ENCODE measurements at regions not wholly inside any gene's neighbourhood (a gene's known extent, or its start where the extent isn't known, plus 50 kb on each side); places are given as distances from the start of the nearest gene placed in this dataset.

DNA sequence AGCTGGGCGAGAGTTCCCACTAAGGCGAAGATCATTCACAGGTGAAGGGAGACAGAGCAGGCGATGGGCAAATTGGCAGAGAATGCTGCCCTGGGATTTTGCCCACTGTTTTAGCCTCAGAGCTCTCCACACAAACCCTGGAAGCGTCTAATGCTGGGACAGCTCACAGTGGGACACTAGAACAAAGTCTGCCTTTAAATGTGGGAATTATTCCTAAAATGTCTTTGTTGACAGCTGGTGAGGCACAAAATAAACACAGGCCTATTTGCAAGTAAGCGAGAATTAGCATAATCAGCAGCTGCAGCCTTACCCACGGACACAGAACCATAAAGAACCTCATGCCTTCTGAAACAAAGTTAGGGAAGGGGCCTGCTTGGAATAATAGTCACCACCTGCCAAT is 824.5 kb downstream of the AACS start:
- no peak for DNase-seq (ENCODE audit: low read depth)

DNA sequence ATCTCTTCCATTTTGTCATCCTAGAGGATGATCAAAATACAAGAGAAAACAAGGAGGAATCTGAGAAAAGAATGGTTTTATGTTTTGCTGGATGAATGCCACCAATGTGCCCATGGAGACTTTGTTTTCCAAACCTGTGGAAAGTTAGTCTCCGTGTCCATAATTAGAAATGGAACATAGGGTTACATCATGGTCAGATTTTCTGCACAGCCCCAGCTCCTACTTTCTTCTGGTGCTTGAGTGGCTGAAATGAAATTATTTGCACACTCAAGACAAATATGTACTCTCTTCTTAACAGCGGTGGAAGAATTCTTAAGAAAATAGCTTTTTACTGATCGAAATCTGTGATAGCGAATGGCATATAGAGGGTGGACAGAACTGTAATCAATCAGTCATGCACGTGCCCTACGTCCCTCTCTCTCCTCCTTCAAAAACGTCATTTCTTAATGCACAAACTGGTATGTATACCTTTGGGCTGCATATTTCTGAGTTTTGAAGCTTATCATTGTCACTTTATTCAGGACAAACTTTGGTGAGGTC is 825.2 kb downstream of the AACS start:
- no peak for DNase-seq (ENCODE audit: low read depth)

DNA sequence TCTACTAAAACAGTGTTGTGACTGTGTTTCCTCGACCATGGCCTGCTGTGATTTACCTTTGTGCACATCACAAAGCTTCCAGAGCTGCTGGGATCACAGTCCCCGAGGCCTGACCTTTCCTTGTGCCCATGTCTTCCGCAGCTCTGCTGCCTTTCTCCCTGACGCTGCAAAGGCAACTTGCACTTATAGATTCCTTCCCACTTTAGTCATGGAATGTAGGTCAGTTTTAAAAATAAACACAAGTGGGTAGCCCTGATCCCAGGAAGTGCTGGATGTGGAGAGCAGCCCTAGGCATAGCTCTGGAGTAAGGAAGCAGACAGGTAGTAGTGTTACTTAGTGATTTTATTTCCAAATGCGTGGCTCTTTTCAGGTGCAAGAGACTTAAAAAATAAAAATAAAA is 825.7 kb downstream of the AACS start:
- DNase-seq (ENCODE audit: low read depth), result peak; percentile 26

DNA sequence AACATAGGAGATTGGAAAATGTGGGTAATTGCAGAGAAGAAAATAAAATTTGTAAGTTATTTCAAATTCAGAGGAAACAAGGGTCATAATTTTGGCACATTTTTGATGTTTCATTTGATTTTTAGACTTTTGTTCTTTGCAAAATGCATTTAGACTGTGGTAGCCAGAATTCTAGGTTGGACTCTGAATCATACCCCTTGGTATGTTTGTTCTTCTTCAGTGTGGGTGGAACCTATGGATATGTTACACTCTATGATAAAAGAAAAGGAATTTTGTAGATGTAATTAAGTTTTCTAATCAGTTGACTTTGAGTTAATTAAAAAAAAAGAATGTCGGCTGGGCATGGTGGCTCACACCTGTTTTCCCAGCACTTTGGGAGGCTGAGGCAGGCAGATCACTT is 827.0 kb downstream of the AACS start:
- DNase-seq (ENCODE audit: low read depth), result peak; percentile 5

DNA sequence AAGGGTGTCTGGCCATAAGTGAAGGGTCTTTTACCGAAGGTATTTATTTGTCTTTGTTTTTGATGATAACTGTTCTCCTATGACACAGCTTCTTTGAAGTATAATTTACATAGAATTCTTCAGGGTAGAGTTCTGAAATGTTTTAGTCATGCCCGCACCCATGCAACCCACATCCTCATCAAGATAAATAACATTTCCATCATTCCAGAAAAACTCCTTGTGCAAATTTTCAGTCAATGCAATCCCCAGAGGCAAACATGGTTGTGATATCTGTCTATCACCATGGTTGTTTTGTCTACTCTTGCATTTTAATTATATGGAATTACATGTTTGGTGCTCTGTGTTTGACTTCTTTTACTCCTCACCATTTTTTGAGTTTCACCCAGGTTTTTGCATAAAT is 837.8 kb downstream of the AACS start:
- no peak for DNase-seq (ENCODE audit: low read depth)

DNA sequence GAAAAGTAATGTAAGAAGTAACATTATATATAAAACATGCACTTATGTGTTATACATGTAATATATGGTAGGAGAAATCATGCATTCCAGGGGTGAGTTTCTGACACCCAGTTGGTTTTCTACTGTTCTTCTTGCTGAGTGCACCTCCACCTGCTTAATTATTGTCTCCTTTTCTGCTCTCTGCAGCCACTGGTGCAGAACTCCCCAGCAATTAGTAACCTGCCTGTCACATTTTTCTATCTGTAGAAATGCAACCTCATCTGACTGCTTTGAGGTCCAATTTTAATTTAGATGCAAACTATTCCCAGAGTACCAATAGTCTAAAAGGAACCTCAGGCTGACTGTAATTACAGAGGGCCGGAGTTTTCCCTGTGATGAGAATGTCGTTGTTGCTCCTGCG is 842.1 kb downstream of the AACS start:
- no peak for DNase-seq (ENCODE audit: low read depth)

DNA sequence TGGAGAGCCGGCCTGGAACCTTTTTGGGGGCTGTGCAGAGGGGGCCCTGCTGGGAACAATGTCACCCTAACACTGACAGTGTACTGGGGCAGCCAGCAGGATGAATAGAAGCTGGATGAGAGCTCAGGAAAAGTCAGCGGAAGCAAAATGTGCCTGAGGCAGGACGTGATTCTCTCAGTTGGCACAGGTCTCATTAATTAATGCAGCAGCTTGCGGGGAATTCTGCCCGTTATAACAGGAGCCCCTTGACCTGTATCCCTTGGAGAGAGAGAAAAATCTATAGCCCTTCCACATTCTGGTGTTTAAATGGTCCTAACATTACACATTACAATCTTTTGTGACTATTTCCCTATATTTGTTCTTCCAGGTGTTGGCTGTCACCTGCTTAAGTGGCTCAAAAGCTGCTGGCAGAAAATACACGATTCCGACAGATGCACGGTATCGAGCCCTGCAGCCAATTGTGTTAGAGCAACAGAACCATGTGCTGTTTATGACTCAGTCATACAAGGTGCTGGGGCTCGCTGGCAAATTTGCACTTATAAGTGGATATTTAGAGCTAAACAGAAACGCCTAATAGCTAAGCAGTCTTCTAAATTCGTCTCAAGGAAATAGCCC is 854.7 kb downstream of the AACS start:
- DNase-seq (ENCODE audit: low read depth), result no peak

DNA sequence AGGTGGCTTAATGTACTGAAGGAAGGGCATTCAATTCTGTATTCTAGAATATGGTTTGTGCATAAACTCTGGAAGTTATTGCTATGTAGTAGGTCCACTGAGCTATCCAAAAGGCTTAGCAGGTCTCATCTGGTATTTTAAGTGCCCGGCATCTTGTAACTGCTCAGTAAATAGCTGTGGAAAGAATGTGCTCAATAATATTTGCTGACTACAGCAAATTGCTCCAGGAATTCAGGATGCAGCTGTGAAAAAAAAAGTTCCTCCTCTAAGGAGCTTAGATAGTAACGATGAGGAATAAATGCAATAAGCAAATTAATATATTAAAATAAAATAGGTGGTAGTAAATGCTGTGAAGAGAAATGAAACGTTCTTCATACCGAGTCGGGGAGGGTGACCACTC is 857.1 kb downstream of the AACS start:
- no peak for DNase-seq (ENCODE audit: low read depth)

DNA sequence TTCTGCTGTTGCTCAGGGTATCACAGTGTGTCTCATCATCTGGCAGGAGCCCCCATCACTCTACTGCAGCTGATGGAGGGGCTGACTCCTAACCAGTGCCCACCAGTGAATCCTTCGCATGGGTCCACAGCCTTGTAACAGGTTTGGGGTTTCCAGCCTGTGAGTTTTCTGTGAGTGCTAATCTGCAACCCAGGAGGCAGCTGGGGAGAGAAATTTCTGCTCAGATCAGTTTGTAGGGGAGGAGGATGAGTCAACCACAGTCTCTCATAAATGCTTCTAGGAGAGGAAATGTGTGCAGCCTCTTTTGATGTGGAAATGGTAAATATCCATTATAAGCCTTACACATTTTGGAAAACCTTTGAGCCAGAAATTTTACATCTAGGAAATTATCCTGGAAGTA is 871.3 kb downstream of the AACS start:
- DNase-seq (ENCODE audit: low read depth), result no peak

DNA sequence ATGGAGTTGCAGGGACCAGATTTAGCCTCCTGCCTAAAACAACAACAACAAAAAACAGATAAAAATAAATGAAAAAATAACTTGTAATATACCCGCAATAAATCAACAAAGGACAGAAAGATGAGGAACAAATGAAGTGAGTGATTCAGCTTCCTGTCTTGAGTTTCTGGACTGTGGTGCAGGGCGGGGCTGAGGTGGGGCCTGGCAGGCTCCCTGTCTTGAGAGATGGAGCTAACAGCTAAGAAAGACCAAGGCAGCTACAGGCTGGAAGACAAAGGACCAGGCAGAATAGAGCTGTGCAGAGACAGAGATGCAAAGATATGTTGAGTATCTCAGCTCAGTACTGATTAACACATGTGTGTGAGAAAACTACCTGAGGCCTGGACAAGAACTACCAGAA is 879.2 kb downstream of the AACS start:
- DNase-seq (ENCODE audit: low read depth), result no peak

DNA sequence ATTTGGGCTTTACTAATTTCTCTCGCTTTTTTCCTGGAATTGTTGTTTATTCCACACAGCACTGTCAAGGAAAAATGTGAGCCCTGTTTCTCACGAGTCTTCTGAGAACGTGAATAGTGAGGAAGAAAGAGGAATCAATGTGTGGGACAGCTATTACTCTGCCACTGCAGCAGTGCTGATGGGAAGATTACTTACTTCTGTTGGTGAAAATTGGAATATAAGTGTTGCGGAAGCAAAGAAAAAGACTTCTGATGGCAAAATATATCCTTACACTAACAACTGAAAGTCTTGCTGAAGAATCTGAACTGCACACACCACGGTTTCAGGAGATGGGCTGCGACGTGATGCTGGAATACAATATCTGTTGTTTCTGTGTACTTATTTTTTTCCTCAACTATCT is 884.2 kb downstream of the AACS start:
- no peak for DNase-seq (ENCODE audit: low read depth)

DNA sequence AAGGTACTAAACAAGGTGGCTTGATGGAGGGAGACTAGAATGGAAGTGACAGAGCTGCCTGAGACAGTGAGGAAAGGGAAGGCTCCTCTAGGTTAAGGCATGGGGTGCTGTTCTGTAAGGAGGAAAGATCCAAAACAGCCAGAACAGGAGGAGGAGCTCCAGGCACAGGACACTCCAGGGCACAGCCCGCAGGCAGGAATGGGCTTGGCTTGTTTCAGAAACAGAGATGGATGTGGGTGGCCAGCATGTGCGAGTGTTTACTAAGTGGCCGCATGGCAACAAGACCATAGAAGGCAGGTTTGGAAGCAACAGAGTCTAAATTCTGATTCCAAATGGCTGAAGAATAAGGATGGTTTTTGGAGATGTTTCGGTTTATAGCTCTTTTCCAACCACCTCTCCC is 889.1 kb downstream of the AACS start:
- DNase-seq (ENCODE audit: low read depth), result no peak

DNA sequence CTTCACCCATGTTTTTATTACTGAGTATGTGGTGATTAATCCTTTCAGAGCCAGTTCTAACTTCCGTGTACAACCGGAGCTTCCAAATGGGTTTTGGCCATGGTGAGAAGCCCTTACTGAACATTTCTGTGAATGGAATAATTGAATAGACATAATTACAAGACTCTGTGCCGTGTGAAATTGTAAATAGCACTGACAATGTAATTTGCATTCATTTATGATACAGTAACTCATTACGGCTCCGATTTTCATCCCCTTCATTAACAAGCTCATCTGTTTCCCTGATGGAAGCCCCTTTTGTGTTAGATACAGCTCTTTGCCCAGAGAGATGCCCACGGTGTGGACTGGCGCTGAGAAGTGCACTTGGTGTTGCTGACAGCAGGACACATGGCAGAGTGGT is 891.0 kb downstream of the AACS start:
- no peak for DNase-seq (ENCODE audit: low read depth)

DNA sequence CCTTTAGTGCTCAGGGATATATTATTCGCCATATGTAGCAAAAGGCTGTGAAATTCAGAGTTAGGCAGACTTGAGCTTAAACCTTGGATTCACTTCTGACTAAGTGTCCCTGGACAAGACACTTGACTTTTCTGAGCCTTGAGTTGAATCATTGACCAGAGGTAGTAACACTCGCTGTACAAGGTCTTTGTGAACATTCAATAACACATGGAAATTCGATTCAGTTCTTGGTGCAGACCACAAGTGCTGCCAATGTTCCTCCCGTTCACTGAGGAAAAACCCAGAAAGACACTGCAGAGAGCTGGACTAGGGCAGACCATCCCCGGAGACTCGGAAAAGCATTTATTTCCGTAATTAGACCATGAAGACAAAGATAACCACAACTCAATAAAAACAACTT is 901.4 kb downstream of the AACS start:
- DNase-seq (ENCODE audit: low read depth), result no peak

DNA sequence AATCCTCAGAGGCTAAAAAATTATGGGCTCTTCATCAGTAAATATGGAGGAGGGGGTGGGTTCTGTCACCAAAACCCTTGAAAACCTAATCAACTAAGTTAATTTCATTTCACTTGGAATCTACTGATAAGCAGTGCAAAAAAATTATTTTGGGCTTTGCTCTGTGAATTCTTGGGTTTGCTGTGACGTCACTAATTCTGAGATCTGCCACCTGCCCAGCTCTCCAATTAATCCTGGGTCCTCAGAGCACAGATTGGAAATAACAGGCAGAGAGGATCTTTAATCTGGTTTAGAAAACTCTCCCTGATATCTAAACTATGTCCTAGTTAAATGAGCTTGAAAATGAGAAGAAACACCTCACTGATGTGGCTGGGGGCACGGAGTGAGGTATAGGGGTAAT is 903.2 kb downstream of the AACS start:
- no peak for DNase-seq (ENCODE audit: low read depth)

DNA sequence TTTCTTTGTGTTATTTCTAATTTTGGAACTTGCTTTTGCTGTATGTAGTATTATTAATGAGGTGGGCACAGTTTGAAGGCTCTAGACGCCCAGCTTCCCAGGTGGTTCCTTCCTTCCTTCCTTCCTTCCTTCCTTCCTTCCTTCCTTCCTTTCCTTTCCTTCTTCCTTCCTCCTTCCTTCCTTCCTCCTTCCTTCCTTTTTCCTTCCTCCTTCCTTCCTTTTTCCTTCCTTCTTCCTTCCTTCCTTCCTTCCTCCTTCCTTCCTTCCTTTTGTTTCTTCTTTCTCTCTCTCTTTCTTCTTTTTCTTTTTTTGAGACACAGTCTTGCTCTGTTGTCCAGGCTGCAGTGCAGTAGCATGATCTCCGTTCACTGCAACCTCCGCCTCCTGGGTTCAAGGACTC is 906.7 kb downstream of the AACS start:
- DNase-seq (ENCODE audit: low read depth), result no peak

DNA sequence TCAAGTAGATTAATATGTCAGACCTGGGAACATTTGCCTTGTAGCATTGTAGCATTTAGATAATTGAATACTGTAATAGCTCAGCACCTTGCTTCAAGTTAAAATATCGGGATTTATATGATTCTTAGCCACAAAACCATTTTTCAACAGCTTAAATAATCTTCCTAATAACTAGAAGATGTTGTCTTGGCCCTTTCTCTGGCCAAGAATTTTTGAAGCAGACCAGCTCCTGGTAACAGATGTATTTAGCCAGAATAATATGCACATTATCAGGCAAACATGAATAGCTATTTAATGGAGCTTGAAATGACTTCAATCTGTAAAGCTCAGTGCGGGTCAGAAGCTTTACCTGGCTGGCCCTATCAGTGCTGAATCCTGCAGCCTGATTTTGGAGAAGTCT is 913.1 kb downstream of the AACS start:
- DNase-seq (ENCODE audit: low read depth), result no peak

DNA sequence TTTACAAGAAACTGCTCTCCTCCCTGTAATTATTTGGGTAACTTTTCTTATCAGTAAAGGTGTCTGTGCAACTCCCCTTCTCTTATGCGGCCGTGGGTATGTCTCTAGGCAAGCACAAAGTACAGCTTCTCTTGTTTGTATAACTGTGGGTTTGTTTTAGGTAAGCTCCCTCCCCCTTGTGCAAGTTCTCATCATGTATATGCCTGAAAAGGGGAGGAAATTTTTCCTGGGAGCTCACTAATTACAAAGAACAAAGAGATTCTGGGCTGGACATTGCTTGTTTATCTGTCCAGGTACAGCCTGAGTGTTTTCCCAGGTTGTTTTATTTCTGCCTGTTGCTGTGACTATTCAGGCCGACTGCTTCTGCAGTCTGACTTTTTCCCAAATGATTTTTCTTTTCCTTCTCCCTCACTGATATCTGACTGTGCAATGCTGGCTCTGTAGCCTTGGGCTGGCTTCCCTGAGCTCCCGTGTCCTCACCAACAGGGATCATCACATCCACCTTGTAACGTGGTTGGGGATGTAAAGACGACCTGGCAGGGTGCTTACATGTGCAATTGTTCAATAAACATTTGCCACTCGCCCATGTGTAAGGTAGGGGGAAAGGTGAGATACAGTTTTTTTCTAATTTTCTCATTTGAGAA is 916.5 kb downstream of the AACS start:
- DNase-seq (ENCODE audit: low read depth), result no peak

DNA sequence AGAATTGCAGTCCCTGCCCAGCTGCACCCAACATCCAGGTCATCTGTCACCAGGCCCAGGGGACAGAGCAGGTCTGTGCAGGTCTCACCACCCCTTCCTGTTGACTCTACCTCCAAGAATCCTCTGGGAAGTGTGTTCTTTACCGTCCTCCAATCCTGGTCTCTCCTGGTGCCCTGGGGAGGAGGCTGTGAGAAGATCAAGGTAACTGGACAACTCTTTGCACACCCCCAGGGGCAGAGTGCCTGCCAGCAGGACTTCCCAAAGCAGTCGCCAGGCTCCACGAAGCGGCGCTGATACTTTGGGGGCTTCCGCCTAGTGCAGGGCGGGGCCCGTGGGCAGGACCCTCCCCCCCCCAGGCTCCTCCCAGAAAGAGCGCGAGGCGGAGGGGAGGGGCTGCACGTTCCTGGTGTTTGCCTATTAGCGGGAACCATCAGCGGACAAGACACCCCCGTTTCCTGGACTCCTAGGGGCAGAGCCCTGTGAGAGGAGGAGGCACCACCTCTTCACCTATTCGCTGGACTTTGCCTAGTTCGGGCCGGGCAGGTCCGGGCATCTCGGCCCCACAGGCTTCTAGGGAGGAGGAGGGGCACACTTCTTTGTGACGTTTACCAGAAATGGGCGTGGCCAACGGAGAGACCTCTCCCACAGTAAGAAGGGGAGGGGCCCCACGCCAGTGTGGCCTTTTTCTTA is 918.0 kb downstream of the AACS start:
- DNase-seq (ENCODE audit: low read depth), result peak; percentile 2

DNA sequence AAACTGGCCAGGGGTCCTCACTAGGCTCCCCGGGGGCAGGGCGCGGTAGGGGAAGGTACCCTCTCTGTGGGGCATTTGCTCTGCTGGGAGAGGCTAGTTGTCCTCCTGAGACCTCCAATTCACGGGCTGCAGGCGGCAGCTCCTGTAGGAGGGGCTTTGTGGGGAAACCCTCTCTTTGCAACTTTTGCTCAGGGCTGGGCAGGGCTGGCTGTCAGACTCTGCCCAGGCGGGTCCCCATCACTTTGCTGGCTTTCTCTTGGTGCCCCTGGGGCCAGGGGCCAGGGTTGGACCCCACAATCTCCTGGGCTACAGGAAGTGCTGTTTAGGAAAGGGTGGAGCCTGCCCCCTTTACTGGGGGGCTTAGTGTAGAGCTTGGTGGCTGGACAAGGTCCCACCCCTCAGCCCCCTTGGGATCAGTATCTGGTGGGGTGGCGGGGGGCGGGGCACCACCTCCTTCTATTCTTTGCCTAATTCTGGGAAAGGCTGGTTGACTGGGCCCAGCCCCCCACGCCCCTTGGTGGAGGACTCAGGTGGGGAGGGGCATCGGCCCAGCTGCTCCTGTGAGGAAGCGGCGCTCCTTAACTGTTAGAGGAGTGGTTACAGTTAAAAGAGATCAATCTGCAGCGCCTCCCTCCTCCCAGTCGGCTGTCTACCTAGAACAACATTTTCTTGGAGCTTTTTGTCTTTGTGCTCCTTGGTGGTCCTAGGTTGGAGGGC is 918.7 kb downstream of the AACS start:
- no peak for DNase-seq (ENCODE audit: low read depth)

DNA sequence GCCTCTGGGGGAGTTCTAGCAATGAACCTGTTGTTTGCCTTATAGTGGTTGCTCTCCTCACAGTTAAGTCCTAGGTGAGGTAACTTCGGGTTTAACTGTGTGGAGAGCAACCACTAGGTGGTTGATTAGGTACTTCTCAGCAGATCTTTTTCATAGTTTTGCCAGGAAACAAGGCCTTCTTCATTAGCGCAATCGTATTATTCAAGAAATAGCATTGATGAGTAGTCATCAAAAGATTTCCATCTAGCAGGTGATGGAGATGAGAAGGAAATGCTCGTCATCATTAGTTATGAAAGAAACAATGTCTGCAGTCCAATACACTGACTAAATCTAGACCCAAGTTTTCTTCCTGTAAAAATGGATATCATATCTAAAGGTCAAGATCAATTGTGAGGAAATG is 923.3 kb downstream of the AACS start:
- no peak for DNase-seq (ENCODE audit: low read depth)

DNA sequence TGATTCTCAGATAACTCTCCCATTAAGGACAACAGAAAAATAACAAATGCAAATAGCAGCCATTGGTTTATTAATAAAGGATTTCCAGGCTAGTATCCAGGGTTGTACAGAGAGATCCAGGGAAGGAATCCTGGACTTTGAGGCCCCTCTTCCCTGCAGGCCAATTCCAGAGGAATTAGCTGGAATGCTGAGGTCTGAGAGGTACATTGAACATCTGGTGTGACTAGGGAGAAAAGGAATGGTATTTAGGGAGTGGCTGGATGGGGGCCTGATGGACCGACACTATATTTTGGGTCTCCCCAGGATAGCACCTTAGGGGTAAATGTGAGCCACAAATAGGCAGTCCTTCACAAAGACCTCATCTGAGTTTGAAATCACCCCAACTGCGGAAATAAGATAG is 924.5 kb downstream of the AACS start:
- no peak for DNase-seq (ENCODE audit: low read depth)

DNA sequence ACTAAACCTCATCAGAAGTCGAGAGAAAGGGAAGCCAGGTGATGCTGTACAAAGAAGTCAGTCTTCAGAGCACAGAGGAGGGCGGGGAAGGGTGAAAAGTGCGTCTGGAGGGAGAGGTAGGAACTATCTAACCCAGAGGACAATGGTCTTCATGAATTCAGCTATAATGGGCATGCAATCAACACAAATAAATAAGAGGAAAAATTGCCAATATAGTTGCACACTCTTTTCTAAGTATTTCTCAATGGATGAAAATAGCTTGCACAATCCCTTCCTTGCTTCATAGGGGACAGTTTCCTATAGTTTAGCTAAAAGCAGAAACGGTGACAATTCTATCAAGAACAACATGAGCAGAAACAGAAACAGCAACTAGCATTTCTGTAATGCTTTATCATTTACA is 931.2 kb downstream of the AACS start:
- no peak for DNase-seq (ENCODE audit: low read depth)
